Hepatocyte (in vitro differentiated cells): ENCODE measurements at regions not wholly inside any gene's neighbourhood (a gene's known extent, or its start where the extent isn't known, plus 50 kb on each side); places are given as distances from the start of the nearest gene placed in this dataset.

Experiments used
- EZH2 ChIP-seq: fragments of 200-600 bp; sonication (generic); IDR thresholded peaks from 2 replicates; pipeline ENCODE4 v1.6.1; 2016; ENCODE audit warnings: antibody characterized with exemption, mild to moderate bottlenecking, borderline replicate concordance
- TF ChIP-seq, protein P1 (sequence below): fragments of 200-600 bp; sonication (generic); IDR thresholded peaks from 2 replicates; pipeline ENCODE4 v1.5.1; 2016; ENCODE audit warnings: antibody characterized with exemption, mild to moderate bottlenecking; ENCODE audit not compliant: poor library complexity

DNA sequence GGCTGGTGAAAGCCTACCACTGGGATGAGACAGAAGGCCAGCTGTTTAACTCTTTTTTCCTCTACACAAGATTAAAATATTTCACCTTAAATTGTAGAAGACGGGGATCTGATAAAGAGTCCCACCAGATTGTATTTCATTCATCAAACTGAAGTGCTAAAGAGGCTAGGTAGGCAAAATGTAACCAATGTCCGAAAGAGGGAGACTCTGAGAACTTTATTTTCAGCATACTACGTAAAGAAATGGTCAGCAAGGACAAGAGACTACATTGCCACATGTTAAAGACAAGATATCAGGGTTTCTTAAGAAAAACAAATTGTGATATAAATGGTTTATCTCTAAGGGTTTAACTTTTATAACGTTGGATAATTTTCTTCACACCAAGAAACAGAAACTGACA lies 71.6 kb upstream of the INPP4B start:
- TF ChIP-seq, protein P1, sequence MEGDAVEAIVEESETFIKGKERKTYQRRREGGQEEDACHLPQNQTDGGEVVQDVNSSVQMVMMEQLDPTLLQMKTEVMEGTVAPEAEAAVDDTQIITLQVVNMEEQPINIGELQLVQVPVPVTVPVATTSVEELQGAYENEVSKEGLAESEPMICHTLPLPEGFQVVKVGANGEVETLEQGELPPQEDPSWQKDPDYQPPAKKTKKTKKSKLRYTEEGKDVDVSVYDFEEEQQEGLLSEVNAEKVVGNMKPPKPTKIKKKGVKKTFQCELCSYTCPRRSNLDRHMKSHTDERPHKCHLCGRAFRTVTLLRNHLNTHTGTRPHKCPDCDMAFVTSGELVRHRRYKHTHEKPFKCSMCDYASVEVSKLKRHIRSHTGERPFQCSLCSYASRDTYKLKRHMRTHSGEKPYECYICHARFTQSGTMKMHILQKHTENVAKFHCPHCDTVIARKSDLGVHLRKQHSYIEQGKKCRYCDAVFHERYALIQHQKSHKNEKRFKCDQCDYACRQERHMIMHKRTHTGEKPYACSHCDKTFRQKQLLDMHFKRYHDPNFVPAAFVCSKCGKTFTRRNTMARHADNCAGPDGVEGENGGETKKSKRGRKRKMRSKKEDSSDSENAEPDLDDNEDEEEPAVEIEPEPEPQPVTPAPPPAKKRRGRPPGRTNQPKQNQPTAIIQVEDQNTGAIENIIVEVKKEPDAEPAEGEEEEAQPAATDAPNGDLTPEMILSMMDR, result no peak
- no peak for TF ChIP-seq EZH2
